GM12878 (cell line): ENCODE measurements at regions not wholly inside any gene's neighbourhood (a gene's known extent, or its start where the extent isn't known, plus 50 kb on each side); places are given as distances from the start of the nearest gene placed in this dataset.
A peak's percentile ranks its signal among the peaks of the same experiment; 100 is the strongest.

Experiments
- ASH2L ChIP-seq: fragments of 300-600, 200-600 bp; sonication (generic); IDR thresholded peaks from 2 replicates; pipeline ENCODE4 v1.6.1; 2017; ENCODE audit warnings: low read depth, mild to moderate bottlenecking, borderline replicate concordance
- ATF7 ChIP-seq: fragments of 450-650 bp; IDR thresholded peaks from 2 replicates; pipeline ENCODE4 v1.6.1; 2016; ENCODE audit warnings: low read depth, mild to moderate bottlenecking
- BHLHE40 ChIP-seq, 2 experiments: fragments of 450-650 bp in 1 of 2; IDR thresholded peaks; 2 replicates each; pipeline ENCODE4 v1.6.1; 2011 to 2017; ENCODE audit warnings: low read depth in 2 of 2, borderline replicate concordance in 1 of 2, improper control_type of control experiment in 1 of 2, low read length in 1 of 2, mild to moderate bottlenecking in 1 of 2
- ESRRA ChIP-seq: IDR thresholded peaks from 2 replicates; pipeline ENCODE4 v1.6.1; 2012; ENCODE audit warnings: mild to moderate bottlenecking, low read length, improper control_type of control experiment
- FOXK2 ChIP-seq: fragments of 450-650 bp; IDR thresholded peaks from 2 replicates; pipeline ENCODE4 v1.6.1; 2017; ENCODE audit warnings: mild to moderate bottlenecking, moderate library complexity
- IKZF1 ChIP-seq: fragments of 450-650 bp; conservative IDR thresholded peaks from 2 replicates; pipeline ENCODE4 v1.6.1; 2017; ENCODE audit warnings: antibody characterized with exemption, mild to moderate bottlenecking
- JUNB ChIP-seq: IDR thresholded peaks from 2 replicates; pipeline ENCODE4 v1.6.1; 2016; ENCODE audit warnings: antibody characterized with exemption, mild to moderate bottlenecking
- JUND ChIP-seq: IDR thresholded peaks from 2 replicates; pipeline ENCODE4 v1.6.1; 2012; ENCODE audit warnings: low read depth, mild to moderate bottlenecking, low read length, improper control_type of control experiment, moderate library complexity
- LARP7 ChIP-seq: fragments of 450-650 bp; IDR thresholded peaks from 2 replicates; pipeline ENCODE4 v1.6.1; 2017; ENCODE audit warnings: mild to moderate bottlenecking
- MEF2A ChIP-seq: IDR thresholded peaks from 2 replicates; pipeline ENCODE4 v1.6.1; 2011; ENCODE audit warnings: low read depth, mild to moderate bottlenecking, low read length, moderate library complexity; ENCODE audit not compliant: insufficient read depth
- NBN ChIP-seq: fragments of 450-650 bp; IDR thresholded peaks from 2 replicates; pipeline ENCODE4 v1.6.1; 2016
- NFIC ChIP-seq: IDR thresholded peaks from 2 replicates; pipeline ENCODE4 v1.6.1; 2012; ENCODE audit warnings: low read depth, mild to moderate bottlenecking, inconsistent platforms, low read length, moderate library complexity
- SIX5 ChIP-seq: IDR thresholded peaks from 2 replicates; pipeline ENCODE4 v1.6.1; 2011; ENCODE audit warnings: mild to moderate bottlenecking, low read depth, low read length, moderate library complexity; ENCODE audit not compliant: severe bottlenecking
- ZBTB4 ChIP-seq: fragments of 450-650 bp; formaldehyde crosslinking; IDR thresholded peaks from 2 replicates; pipeline ENCODE4 v1.4.0; 2022; ENCODE audit warnings: mild to moderate bottlenecking, moderate library complexity
- ZNF384 ChIP-seq: IDR thresholded peaks from 2 replicates; pipeline ENCODE4 v1.6.1; 2012; ENCODE audit warnings: low read depth, mild to moderate bottlenecking, low read length, improper control_type of control experiment, borderline replicate concordance
- TF ChIP-seq, protein P1 (sequence below): IDR thresholded peaks from 2 replicates; pipeline ENCODE4 v1.6.1; 2011; ENCODE audit warnings: low read depth, low read length, improper control_type of control experiment, borderline replicate concordance
- TF ChIP-seq, protein P2 (sequence below): fragments of 450-650 bp; IDR thresholded peaks from 2 replicates; pipeline ENCODE4 v1.6.1; 2017; ENCODE audit warnings: low read depth, mild to moderate bottlenecking, moderate library complexity

DNA sequence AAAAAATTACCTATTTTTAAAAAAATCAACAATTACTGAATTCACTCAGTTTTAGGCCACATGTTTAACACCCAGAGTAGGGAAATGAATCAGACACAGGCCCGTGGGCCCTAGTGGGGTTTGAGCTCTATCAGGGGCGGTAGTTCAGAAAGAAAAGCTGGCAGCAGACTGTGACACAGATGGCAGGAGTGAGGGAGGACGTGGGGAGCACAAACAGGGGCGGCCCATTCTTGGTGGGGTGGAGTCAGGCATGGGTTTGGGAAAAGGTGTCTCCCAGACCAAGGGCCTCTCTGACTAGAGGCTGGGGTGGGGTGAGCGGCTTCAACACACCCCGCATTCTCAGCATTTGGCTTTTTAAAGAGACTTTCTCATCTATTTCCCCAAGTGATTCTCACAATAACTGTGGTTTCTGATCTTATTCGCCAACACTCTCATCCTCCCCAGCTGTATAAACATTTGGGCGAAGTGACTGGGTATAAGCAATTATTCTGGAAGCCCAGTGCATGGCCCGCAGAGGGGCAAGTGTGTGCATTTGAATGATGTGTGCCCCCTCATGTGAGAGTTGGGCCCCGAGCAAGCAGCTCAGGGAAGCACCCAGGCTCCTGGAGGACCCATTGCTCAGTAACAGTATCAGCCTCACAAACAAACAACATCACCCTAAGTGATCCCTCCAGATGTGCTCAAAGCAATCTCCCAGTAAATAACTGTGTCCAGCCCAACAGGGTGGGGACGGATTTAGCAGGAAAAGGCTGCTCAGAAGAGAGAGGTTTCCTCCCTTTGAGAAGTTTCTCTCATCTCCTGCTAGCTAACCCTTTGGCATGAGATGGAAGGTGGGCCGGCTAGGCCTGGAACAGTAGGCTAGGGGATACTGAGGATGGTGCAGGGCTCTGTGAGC, 437.6 kb upstream of the ZMIZ1 start (continued):
- TF ChIP-seq IKZF1 (no peak), ATF7 (no peak; the same call in 1 of the 2 replicates), FOXK2 (no peak), JUNB (peak; percentile 59), SIX5 (no peak), MEF2A (0 out of 2 replicates have a peak, but pooled peaks have one; percentile 46), NBN (no peak), ZNF384 (peak; percentile 62), LARP7 (no peak), BHLHE40 (IDR thresholded peaks at IDR 0.05; ENCODE audit: borderline replicate concordance in 1 of 2, low read depth in 2 of 2, low read length in 1 of 2) (peak in 1 of 2 experiments; percentile 11; a peak in 1 of 4 replicates), ESRRA (no peak), ZBTB4 (CRISPR knock-in tag) (no peak), ASH2L (no peak), JUND (peak; percentile 62; the same call in 1 of the 2 replicates), NFIC (peak; percentile 44; the same call in 1 of the 2 replicates)
- TF ChIP-seq, protein P1, sequence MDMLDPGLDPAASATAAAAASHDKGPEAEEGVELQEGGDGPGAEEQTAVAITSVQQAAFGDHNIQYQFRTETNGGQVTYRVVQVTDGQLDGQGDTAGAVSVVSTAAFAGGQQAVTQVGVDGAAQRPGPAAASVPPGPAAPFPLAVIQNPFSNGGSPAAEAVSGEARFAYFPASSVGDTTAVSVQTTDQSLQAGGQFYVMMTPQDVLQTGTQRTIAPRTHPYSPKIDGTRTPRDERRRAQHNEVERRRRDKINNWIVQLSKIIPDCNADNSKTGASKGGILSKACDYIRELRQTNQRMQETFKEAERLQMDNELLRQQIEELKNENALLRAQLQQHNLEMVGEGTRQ, result no peak
- TF ChIP-seq, protein P2, sequence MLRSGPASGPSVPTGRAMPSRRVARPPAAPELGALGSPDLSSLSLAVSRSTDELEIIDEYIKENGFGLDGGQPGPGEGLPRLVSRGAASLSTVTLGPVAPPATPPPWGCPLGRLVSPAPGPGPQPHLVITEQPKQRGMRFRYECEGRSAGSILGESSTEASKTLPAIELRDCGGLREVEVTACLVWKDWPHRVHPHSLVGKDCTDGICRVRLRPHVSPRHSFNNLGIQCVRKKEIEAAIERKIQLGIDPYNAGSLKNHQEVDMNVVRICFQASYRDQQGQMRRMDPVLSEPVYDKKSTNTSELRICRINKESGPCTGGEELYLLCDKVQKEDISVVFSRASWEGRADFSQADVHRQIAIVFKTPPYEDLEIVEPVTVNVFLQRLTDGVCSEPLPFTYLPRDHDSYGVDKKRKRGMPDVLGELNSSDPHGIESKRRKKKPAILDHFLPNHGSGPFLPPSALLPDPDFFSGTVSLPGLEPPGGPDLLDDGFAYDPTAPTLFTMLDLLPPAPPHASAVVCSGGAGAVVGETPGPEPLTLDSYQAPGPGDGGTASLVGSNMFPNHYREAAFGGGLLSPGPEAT, result peak; percentile 43; the same call in 1 of the 2 replicates
- TF ChIP-seq, all 136 proteins: peak for 9
